ENCODE measurements at regions not wholly inside any gene's neighbourhood (a gene's known extent, or its start where the extent isn't known, plus 50 kb on each side); places are given as distances from the start of the nearest gene placed in this dataset.

DNA sequence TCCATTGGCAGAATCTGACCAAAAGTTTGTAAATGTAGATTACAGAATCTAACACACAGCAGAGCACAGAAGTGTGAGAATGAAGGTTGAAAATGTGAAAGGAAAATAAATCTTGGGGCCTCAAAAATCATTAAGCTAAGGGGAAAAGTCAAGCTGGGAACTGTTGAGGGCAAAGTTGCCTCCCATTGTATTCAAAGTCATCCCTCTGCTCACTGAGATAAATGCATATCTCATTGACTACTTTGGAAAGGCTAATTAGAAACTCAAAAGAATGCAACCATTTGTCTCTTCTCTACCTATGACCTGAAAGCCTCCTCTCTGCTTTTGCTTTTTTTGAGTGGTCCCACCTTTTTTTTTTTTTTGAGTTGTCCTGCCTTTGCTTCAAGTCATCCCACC is 97.4 kb upstream of the ATF7IP start:
- TF ChIP-seq, protein P1, sequence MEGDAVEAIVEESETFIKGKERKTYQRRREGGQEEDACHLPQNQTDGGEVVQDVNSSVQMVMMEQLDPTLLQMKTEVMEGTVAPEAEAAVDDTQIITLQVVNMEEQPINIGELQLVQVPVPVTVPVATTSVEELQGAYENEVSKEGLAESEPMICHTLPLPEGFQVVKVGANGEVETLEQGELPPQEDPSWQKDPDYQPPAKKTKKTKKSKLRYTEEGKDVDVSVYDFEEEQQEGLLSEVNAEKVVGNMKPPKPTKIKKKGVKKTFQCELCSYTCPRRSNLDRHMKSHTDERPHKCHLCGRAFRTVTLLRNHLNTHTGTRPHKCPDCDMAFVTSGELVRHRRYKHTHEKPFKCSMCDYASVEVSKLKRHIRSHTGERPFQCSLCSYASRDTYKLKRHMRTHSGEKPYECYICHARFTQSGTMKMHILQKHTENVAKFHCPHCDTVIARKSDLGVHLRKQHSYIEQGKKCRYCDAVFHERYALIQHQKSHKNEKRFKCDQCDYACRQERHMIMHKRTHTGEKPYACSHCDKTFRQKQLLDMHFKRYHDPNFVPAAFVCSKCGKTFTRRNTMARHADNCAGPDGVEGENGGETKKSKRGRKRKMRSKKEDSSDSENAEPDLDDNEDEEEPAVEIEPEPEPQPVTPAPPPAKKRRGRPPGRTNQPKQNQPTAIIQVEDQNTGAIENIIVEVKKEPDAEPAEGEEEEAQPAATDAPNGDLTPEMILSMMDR (IDR thresholded peaks at IDR 0.05 in 4 of 5, conservative IDR thresholded peaks at IDR 0.05 in 1 of 5), result no peak
- TF ChIP-seq POLR2A (IDR thresholded peaks at IDR 0.05), result no peak
